PC-3 (cell line): ENCODE measurements at regions not wholly inside any gene's neighbourhood (a gene's known extent, or its start where the extent isn't known, plus 50 kb on each side); places are given as distances from the start of the nearest gene placed in this dataset.

Experiments
- ATAC-seq: fragments of 200-7000 bp; cut with Tn5 transposase; 2 replicates; pipeline ENCODE4 v1.9.1; 2020; ENCODE audit warnings: mild to moderate bottlenecking, moderate library complexity
- BruUV-seq: library from RNA; stranded (reverse); fragments of 400-500 nt; replicated peaks from 2 replicates; lab custom pipeline; 2021; lab: Mats Ljungman, UMichigan
- CTCF ChIA-PET: fragments of 300-600 bp; sonication (Branson Sonifier 250); formaldehyde crosslinking; loops from one replicate; lab custom pipeline; 2022; ENCODE audit warnings: antibody characterized with exemption; lab: Charles Lee
- POLR2A ChIA-PET: fragments of 300-600 bp; sonication (Branson Sonifier 250); formaldehyde crosslinking; loops from one replicate; lab custom pipeline; 2022; ENCODE audit warnings: antibody characterized with exemption; ENCODE audit not compliant: unreplicated experiment; lab: Charles Lee
- DNase-seq: peaks from one replicate; pipeline ENCODE4 v3.0.0-alpha.2; 2015
- H2AFZ ChIP-seq: fragments of 300-600 bp; sonication (generic); 2 replicates; pipeline ENCODE4 v1.6.0; 2016; ENCODE audit warnings: antibody characterized with exemption, low read length
- H3F3A ChIP-seq: fragments of 300-600 bp; sonication (generic); one replicate; pipeline ENCODE4 v1.6.0; 2017; ENCODE audit warnings: antibody characterized with exemption, low read length, control low read depth, mild to moderate bottlenecking; ENCODE audit not compliant: unreplicated experiment
- H3K27ac ChIP-seq: fragments of 300-600 bp; sonication (generic); 2 replicates; pipeline ENCODE4 v1.5.1; 2016; ENCODE audit warnings: mild to moderate bottlenecking, low read length
- H3K27me3 ChIP-seq: fragments of 300-600 bp; sonication (generic); 2 replicates; pipeline ENCODE4 v1.6.1; 2016; ENCODE audit warnings: low read length, mixed read lengths
- H3K36me3 ChIP-seq: fragments of 300-600 bp; sonication (generic); 2 replicates; pipeline ENCODE4 v1.6.1; 2016; ENCODE audit warnings: low read depth, mixed run types, low read length, mixed read lengths
- H3K4me1 ChIP-seq: fragments of 300-600 bp; sonication (generic); 2 replicates; pipeline ENCODE4 v1.5.1; 2016; ENCODE audit warnings: low read length; ENCODE audit not compliant: insufficient read depth
- H3K4me2 ChIP-seq: fragments of 300-600 bp; sonication (generic); 2 replicates; pipeline ENCODE4 v1.6.0; 2016; ENCODE audit warnings: low read length
- H3K4me3 ChIP-seq: fragments of 300-600 bp; sonication (generic); 2 replicates; pipeline ENCODE4 v1.5.1; 2016; ENCODE audit warnings: mild to moderate bottlenecking, low read length, mixed read lengths
- H3K79me2 ChIP-seq: fragments of 300-600 bp; sonication (generic); 2 replicates; pipeline ENCODE4 v1.6.1; 2017; ENCODE audit warnings: low read length, mixed read lengths
- H3K9ac ChIP-seq: fragments of 300-600 bp; sonication (generic); 2 replicates; pipeline ENCODE4 v1.6.0; 2016; ENCODE audit warnings: mild to moderate bottlenecking, low read length
- H3K9me2 ChIP-seq: fragments of 300-600 bp; sonication (generic); replicated peaks from 2 replicates; pipeline ENCODE4 v1.6.1; 2016; ENCODE audit warnings: mixed run types, low read length, mixed read lengths
- H3K9me3 ChIP-seq: fragments of 300-600 bp; sonication (generic); 2 replicates; pipeline ENCODE4 v1.6.1; 2016; ENCODE audit warnings: low read length, mixed read lengths
- H4K20me1 ChIP-seq: fragments of 300-600 bp; sonication (generic); 2 replicates; pipeline ENCODE4 v1.6.1; 2016; ENCODE audit warnings: low read length, mixed read lengths
- EZH2 ChIP-seq: fragments of 300-600 bp; sonication (generic); IDR thresholded peaks from one replicate; pipeline ENCODE4 v1.6.1; 2017; ENCODE audit warnings: antibody characterized with exemption, mild to moderate bottlenecking, low read length; ENCODE audit not compliant: unreplicated experiment
- EZH2phosphoT487 ChIP-seq: fragments of 300-600 bp; sonication (generic); IDR thresholded peaks from 2 replicates; pipeline ENCODE4 v1.6.1; 2018; ENCODE audit warnings: mild to moderate bottlenecking, antibody characterized with exemption, low read length, borderline replicate concordance
- intact Hi-C: fragments of 100-400 bp; cut with micrococcal nuclease; formaldehyde crosslinking; loops from 2 replicates; pipeline ENCODE4 v1.9.0; 2023
- TF ChIP-seq, protein P1 (sequence below): fragments of 300-600 bp; sonication (generic); conservative IDR thresholded peaks from 2 replicates; pipeline ENCODE4 v1.5.1; 2017; ENCODE audit warnings: antibody characterized with exemption, low read depth, mild to moderate bottlenecking, low read length

DNA sequence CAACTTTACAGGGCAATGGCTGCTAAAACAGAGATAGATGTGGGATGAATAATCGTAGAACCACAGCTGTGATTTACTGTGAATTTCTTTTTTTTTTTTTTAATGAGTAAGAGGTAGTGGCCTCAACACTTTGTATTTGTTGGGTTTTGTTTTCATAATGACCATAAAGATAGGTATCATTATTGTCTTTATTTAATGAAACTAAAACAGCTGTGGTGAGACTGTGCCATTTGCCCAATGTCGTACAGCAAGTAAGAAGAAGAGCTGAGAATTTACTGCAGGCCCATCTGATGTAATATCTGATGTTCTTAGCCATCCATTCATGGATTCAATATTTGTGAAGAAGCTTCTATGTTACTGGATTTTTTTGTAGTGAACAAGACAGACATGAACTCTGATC is 271.2 kb downstream of the IPMK start:
- DNase-seq (no peak), ATAC-seq (no peak)
- ChIA-PET CTCF (no interaction called here), POLR2A (no interaction called here)
- TF ChIP-seq EZH2: no peak
- TF ChIP-seq, protein P1, sequence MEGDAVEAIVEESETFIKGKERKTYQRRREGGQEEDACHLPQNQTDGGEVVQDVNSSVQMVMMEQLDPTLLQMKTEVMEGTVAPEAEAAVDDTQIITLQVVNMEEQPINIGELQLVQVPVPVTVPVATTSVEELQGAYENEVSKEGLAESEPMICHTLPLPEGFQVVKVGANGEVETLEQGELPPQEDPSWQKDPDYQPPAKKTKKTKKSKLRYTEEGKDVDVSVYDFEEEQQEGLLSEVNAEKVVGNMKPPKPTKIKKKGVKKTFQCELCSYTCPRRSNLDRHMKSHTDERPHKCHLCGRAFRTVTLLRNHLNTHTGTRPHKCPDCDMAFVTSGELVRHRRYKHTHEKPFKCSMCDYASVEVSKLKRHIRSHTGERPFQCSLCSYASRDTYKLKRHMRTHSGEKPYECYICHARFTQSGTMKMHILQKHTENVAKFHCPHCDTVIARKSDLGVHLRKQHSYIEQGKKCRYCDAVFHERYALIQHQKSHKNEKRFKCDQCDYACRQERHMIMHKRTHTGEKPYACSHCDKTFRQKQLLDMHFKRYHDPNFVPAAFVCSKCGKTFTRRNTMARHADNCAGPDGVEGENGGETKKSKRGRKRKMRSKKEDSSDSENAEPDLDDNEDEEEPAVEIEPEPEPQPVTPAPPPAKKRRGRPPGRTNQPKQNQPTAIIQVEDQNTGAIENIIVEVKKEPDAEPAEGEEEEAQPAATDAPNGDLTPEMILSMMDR: no peak
- TF ChIP-seq EZH2phosphoT487: no peak
- Histone ChIP-seq H3K27ac (no peak overlapping the region), H3K9me2 (no peaks in the 10 kb centered on the region), H3K4me3 (no peak overlapping the region), H3K36me3 (no peaks in the 10 kb centered on the region), H3K79me2 (no peaks in the 10 kb centered on the region), H3K4me2 (no peak overlapping the region), H4K20me1 (no peaks in the 10 kb centered on the region), H3K9ac (no peak overlapping the region), H3F3A (no peaks in the 10 kb centered on the region), H3K9me3 (no peaks in the 10 kb centered on the region), H2AFZ (no peak overlapping the region), H3K27me3 (no peaks in the 10 kb centered on the region), H3K4me1 (peaks cover 13% of the 10 kb centered on the region)
- BruUV-seq: no TSS peak
- intact Hi-C loops: no loop called here

DNA sequence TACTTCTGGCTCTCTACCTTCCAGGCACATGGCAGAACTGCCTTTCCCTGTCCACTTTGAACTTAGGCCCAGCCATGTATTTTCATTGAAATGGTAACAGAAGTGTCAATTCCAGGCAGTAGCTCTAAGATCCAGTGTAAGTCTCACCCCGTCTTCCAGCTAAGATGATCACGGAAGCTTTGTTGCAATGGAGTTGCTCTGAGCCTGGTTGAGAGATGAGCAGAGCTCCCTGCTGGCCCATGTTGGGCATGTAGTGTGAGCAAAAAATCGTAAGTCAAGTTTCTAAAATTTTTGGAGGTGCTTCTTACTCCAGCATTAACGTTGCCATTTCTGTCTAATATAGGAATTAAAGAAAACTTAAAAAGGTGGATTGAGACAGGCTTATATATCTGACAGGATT is 274.4 kb downstream of the IPMK start:
- H4K20me1 ChIP-seq: no peaks in the 10 kb centered on the region
- H3K9ac ChIP-seq: no peak overlapping the region
- H3K79me2 ChIP-seq: no peaks in the 10 kb centered on the region
- H2AFZ ChIP-seq: no peak overlapping the region
- H3K27me3 ChIP-seq: no peaks in the 10 kb centered on the region
- H3K4me1 ChIP-seq: peaks cover 13% of the 10 kb centered on the region
- H3K4me3 ChIP-seq: no peak overlapping the region
- no peak overlapping the region for H3K27ac ChIP-seq
- H3K9me2 ChIP-seq: no peaks in the 10 kb centered on the region
- H3K4me2 ChIP-seq: no peak overlapping the region
- ChIA-PET POLR2A (no interaction called here), CTCF (interaction anchor here (1.1 kb wide), 1 partner anchor 160 kb away, joined by 3 read pairs; no protein-coding TSS in a partner anchor)
- TF ChIP-seq, protein P1: 0 out of 2 replicates have a peak, but pooled peaks have one; percentile 3
- TF ChIP-seq EZH2 (no peak), EZH2phosphoT487 (no peak)
- no peaks in the 10 kb centered on the region for H3K9me3 ChIP-seq
- H3F3A ChIP-seq: no peaks in the 10 kb centered on the region
- BruUV-seq: no TSS peak
- peak; percentile 10; the same call in 1 of the 2 replicates for ATAC-seq
- DNase-seq: no peak
- no peaks in the 10 kb centered on the region for H3K36me3 ChIP-seq
- intact Hi-C loops: no loop called here

DNA sequence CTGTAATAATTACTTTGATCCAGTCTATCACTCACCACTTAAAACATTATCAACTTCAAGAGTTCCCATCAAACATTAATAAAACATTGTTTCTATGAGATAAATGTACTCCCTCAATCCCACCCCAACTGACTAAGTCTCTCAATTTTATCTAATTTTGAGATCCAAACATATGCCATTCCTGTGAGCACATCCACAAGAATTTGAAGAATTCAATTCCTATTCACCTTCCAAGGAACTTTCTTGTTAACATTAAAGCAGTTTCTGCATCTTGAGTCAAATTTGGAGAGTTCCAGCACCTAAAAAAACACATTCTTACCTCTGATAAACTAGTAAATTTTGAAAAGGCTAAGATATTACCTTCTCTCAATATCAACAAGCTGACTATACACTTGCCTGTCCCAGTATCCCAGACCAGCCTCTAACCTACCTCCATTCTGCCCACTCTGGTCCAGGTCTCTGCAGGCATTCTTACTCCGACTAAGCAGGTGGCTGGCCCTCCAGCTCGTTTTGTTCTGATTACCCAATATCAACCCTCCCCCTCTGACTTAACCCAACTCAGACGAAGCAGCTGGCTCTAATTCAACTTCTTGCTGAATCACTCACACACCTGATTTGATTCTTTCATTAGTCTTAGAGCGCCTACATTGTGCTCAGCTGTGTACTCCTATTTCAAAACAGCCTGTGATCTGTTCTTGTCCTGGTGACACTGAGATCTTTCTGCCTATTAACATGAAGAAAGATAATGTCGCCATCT is 275.2 kb downstream of the IPMK start:
- H4K20me1 ChIP-seq: no peaks in the 10 kb centered on the region
- POLR2A ChIA-PET: no interaction called here
- H3K4me3 ChIP-seq: no peak overlapping the region
- H3K4me2 ChIP-seq: peak overlapping the region; percentile 29
- H3K4me1 ChIP-seq: peaks cover 13% of the 10 kb centered on the region
- H3F3A ChIP-seq: no peaks in the 10 kb centered on the region
- no peak for TF ChIP-seq EZH2
- no peak for TF ChIP-seq EZH2phosphoT487
- TF ChIP-seq, protein P1: 0 out of 2 replicates have a peak, but pooled peaks have one; percentile 38
- ATAC-seq: peak; percentile 79
- no peaks in the 10 kb centered on the region for H3K27me3 ChIP-seq
- no peaks in the 10 kb centered on the region for H3K9me2 ChIP-seq
- H2AFZ ChIP-seq: peak overlapping the region; percentile 6; the same call in 1 of the 2 replicates
- BruUV-seq: no TSS peak
- intact Hi-C loops: no loop called here
- DNase-seq: peak; percentile 89
- H3K27ac ChIP-seq: no peak overlapping the region
- no peak overlapping the region for H3K9ac ChIP-seq
- no peaks in the 10 kb centered on the region for H3K36me3 ChIP-seq
- H3K9me3 ChIP-seq: no peaks in the 10 kb centered on the region
- CTCF ChIA-PET: interaction anchor here (1.1 kb wide), 1 partner anchor 160 kb away, joined by 3 read pairs; no protein-coding TSS in a partner anchor
- no peaks in the 10 kb centered on the region for H3K79me2 ChIP-seq
